Upper lobe of left lung (tissue), 6 donors: ENCODE measurements at regions not wholly inside any gene's neighbourhood (a gene's known extent, or its start where the extent isn't known, plus 50 kb on each side); places are given as distances from the start of the nearest gene placed in this dataset.

Experiments
- ATAC-seq, 2 donors: fragments of 200-7000 bp; cut with Tn5 transposase; one replicate each; pipeline ENCODE4 v1.9.1; 2022; ENCODE audit warnings: mild to moderate bottlenecking in 2 of 2, moderate library complexity in 2 of 2; ENCODE audit not compliant: low FRiP score in 2 of 2
- DNase-seq, 2 donors: peaks; one replicate each; pipeline ENCODE4 v3.0.0-alpha.2; 2019 to 2020
- H3K27ac ChIP-seq, 4 donors: fragments of 200-600 bp; sonication (generic); one replicate each; pipeline ENCODE4 v1.5.1; 2016 to 2019
- H3K27me3 ChIP-seq, 4 donors: fragments of 200-600 bp; sonication (generic); one replicate each; pipeline ENCODE4 v1.5.1; 2017 to 2019
- H3K36me3 ChIP-seq, 4 donors: fragments of 200-600 bp; sonication (generic); one replicate each; pipeline ENCODE4 v1.5.1; 2016 to 2019
- H3K4me1 ChIP-seq, 4 donors: fragments of 200-600 bp; sonication (generic); one replicate each; pipeline ENCODE4 v1.5.1; 2018 to 2019
- H3K4me3 ChIP-seq, 4 donors: fragments of 200-600 bp; sonication (generic); one replicate each; pipeline ENCODE4 v1.5.1; 2017 to 2019; ENCODE audit warnings: mild to moderate bottlenecking in 2 of 4, moderate library complexity in 1 of 4
- H3K9me3 ChIP-seq, 4 donors: fragments of 200-600 bp; sonication (generic); one replicate each; pipeline ENCODE4 v1.5.1; 2018 to 2019
- EP300 ChIP-seq, 4 donors: sonication (generic); formaldehyde crosslinking; IDR thresholded peaks; one replicate each; pipeline ENCODE4 v1.5.1; 2017; ENCODE audit warnings: antibody characterized with exemption in 4 of 4, control low read depth in 2 of 4
- POLR2A ChIP-seq, 4 donors: fragments of 450-650 bp; IDR thresholded peaks; one replicate each; pipeline ENCODE4 v1.5.1; 2016 to 2017; ENCODE audit warnings: antibody characterized with exemption in 4 of 4, mild to moderate bottlenecking in 2 of 4
- POLR2AphosphoS5 ChIP-seq, 2 donors: sonication (generic); formaldehyde crosslinking; IDR thresholded peaks; one replicate each; pipeline ENCODE4 v1.5.1; 2017; ENCODE audit warnings: antibody characterized with exemption in 2 of 2
- WGBS, 2 donors: methylation state at CpG; one replicate each; pipeline ENCODE4 v1.1.5; 2017 to 2018; 5-methylcytosine and 5-hydroxymethylcytosine counted together
- TF ChIP-seq, protein P1 (sequence below), 6 experiments: fragments of 450-650 bp in 4 of 6; fragments of 200-600 bp in 2 of 6; sonication (generic) in 2 of 6; IDR thresholded peaks; one replicate each; pipeline ENCODE4 v1.5.1; 2016 to 2019; ENCODE audit warnings: antibody characterized with exemption in 6 of 6
- donor health status: DM: no; HTN: no; CAD: no; lungs with moderate emphysema.
- donor health status: DM: no; HTN: yes; CAD: no; lungs with severe emphysema.

GRCh38 chr2:67729474-67729873 lies 332.3 kb downstream of the ETAA1 start:
- no peaks in the 10 kb centered on the region for H3K9me3 ChIP-seq
- H3K36me3 ChIP-seq = no peaks in the 10 kb centered on the region
- H3K4me3 ChIP-seq = no peak overlapping the region
- ATAC-seq (no peak), DNase-seq (no peak)
- no peaks in the 10 kb centered on the region for H3K4me1 ChIP-seq
- H3K27me3 ChIP-seq = no peaks in the 10 kb centered on the region
- no peak for TF ChIP-seq POLR2AphosphoS5 (IDR thresholded peaks at IDR 0.05)
- 65 to 70% methylated on average over 3 of the region's 3 CpGs for WGBS, 2 donors
- no peak overlapping the region for H3K27ac ChIP-seq

DNA sequence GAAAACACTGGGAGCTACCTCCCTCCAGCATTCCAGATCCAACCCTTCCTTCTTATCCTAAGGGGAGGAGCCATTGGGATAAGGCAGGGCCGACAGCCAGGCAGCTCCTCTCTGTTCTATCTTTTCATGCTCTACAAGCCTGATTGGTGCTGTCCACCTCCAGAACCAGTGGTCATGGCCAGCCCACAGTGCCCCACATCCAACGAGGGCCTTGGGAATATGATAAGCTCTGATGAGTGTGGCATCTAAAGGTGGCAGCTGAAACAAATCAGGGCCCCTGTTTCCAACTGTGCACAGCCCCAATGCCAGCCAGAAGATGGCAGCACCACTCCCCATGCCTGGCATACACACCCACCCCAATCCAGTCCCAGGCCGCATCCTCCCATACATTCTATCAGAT lies 329.3 kb downstream of the C1D start:
- Histone ChIP-seq H3K27me3 (no peaks in the 10 kb centered on the region), H3K4me1 (no peaks in the 10 kb centered on the region), H3K9me3 (no peaks in the 10 kb centered on the region), H3K36me3 (no peaks in the 10 kb centered on the region), H3K27ac (no peak overlapping the region), H3K4me3 (no peak overlapping the region)
- TF ChIP-seq POLR2AphosphoS5 (IDR thresholded peaks at IDR 0.05) = no peak
- TF ChIP-seq, protein P1, sequence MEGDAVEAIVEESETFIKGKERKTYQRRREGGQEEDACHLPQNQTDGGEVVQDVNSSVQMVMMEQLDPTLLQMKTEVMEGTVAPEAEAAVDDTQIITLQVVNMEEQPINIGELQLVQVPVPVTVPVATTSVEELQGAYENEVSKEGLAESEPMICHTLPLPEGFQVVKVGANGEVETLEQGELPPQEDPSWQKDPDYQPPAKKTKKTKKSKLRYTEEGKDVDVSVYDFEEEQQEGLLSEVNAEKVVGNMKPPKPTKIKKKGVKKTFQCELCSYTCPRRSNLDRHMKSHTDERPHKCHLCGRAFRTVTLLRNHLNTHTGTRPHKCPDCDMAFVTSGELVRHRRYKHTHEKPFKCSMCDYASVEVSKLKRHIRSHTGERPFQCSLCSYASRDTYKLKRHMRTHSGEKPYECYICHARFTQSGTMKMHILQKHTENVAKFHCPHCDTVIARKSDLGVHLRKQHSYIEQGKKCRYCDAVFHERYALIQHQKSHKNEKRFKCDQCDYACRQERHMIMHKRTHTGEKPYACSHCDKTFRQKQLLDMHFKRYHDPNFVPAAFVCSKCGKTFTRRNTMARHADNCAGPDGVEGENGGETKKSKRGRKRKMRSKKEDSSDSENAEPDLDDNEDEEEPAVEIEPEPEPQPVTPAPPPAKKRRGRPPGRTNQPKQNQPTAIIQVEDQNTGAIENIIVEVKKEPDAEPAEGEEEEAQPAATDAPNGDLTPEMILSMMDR (IDR thresholded peaks at IDR 0.05) = peak in 5 of 6 experiments; percentile 10 to 39 (median 28)
- DNase-seq (peak in 1 of 2 donors; percentile 29), ATAC-seq (peak in 1 of 2 donors; percentile 52)
- WGBS, 2 donors = 57 to 60% methylated on average over 3 of the region's 3 CpGs

DNA sequence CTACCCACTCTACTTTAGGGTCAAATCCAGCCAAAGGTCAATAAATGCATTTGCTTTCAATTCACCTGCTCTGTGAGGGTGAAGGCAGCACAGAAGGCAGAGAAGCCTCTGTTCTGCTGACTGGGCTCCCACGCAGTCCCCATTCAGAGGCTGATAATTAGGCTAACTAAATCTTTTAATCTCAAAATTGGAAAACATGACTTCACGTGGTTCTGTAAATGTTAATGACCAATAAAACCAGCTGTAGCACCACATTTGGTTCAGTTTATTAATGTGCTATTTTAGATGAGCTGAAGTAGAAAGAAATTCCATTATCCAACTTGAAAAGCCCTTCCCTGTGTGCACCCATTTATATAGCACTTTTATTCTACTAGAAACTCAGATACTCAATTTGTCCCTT lies 310.6 kb downstream of the C1D start:
- Histone ChIP-seq H3K36me3 (no peaks in the 10 kb centered on the region), H3K9me3 (no peaks in the 10 kb centered on the region), H3K27ac (no peak overlapping the region), H3K4me3 (no peak overlapping the region), H3K4me1 (no peaks in the 10 kb centered on the region), H3K27me3 (no peaks in the 10 kb centered on the region)
- 91 to 100% methylated on average over 2 of the region's 2 CpGs for WGBS, 2 donors
- TF ChIP-seq EP300 (IDR thresholded peaks at IDR 0.05) = no peak
- TF ChIP-seq POLR2A (IDR thresholded peaks at IDR 0.05) = no peak
- TF ChIP-seq, protein P1 (IDR thresholded peaks at IDR 0.05) = no peak
- TF ChIP-seq POLR2AphosphoS5 (IDR thresholded peaks at IDR 0.05) = no peak
- no peak for ATAC-seq
- no peak for DNase-seq

- no peak for ATAC-seq
- Histone ChIP-seq H3K9me3 (no peaks in the 10 kb centered on the region), H3K27me3 (no peaks in the 10 kb centered on the region), H3K27ac (no peak overlapping the region), H3K4me3 (no peak overlapping the region), H3K36me3 (no peaks in the 10 kb centered on the region), H3K4me1 (no peaks in the 10 kb centered on the region)
- DNase-seq = no peak
- TF ChIP-seq, protein P1 (IDR thresholded peaks at IDR 0.05) = no peak
- no peak for TF ChIP-seq EP300 (IDR thresholded peaks at IDR 0.05)
- TF ChIP-seq POLR2AphosphoS5 (IDR thresholded peaks at IDR 0.05) = no peak
- TF ChIP-seq POLR2A (IDR thresholded peaks at IDR 0.05) = no peak
Measured at GRCh38 chr2:67752969-67753368, 309.8 kb downstream of the C1D start.

DNA sequence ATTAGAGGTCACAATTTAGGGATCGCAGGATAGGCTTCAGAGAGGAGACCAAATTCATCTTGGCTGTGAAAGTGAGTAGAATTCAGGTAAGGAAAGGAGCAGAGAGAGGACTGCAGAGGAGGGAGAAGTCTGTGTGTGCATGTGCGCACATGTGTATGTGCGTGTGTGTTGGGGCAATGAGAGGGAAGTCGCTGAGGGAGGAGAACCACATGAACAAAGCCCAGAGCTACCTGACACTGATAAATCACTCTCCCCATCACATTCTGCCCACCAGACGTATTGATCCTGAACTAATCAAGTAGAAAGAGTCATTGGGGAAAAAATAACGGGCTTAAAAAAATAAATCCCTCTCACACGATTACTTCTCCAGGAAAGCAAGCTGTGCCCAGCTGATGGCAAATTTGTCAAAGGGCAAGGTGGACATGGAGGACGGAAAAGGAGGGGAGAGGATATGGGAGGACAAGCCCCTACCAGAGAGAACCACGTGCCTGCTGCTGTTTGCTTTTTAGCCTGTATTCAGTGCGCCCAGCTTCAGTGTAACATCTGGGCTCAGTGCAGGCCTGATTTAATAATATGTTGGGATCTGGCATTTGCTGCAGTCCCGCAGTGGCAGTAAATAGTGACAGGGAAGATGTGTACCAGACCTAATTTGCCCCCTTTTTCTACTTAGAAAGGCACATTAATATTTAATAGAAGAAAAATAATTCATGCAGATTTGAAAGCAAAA lies 307.5 kb downstream of the C1D start:
- Histone ChIP-seq H3K27ac (no peak overlapping the region), H3K9me3 (no peaks in the 10 kb centered on the region), H3K4me3 (no peak overlapping the region), H3K4me1 (no peaks in the 10 kb centered on the region), H3K27me3 (no peaks in the 10 kb centered on the region), H3K36me3 (no peaks in the 10 kb centered on the region)
- TF ChIP-seq EP300 (IDR thresholded peaks at IDR 0.05) (no peak), POLR2A (IDR thresholded peaks at IDR 0.05) (no peak), POLR2AphosphoS5 (IDR thresholded peaks at IDR 0.05) (no peak)
- TF ChIP-seq, protein P1 (IDR thresholded peaks at IDR 0.05) = no peak
- ATAC-seq (no peak), DNase-seq (no peak)
- 75% methylated on average over 11 of the region's 11 CpGs for WGBS, 2 donors
